NOMO-1 treated with DMSO at 0.1 percent for 48 hours (cell line): ENCODE measurements at regions not wholly inside any gene's neighbourhood (a gene's known extent, or its start where the extent isn't known, plus 50 kb on each side); places are given as distances from the start of the nearest gene placed in this dataset.
A peak's percentile ranks its signal among the peaks of the same experiment; 100 is the strongest.

Source experiments
- DNase-seq: peaks from one replicate; lab custom pipeline; 2025; ENCODE audit not compliant: unreplicated experiment; lab: John Stamatoyannopoulos, UW

GRCh38 chr21:30986965-30987364 lies 51.3 kb downstream of the KRTAP19-8 start:
- DNase-seq = no peak

GRCh38 chr21:30984889-30985288 lies 53.4 kb downstream of the KRTAP19-8 start:
- DNase-seq = no peak

- DNase-seq = no peak
Observed at GRCh38 chr21:30981403-30981802, 56.9 kb downstream of the KRTAP19-8 start.

GRCh38 chr21:30979054-30979453 lies 59.2 kb downstream of the KRTAP19-8 start:
- DNase-seq = no peak

- DNase-seq = no peak
Observed at GRCh38 chr21:30964283-30964682, 74.0 kb downstream of the KRTAP19-8 start.

GRCh38 chr21:30963502-30963901 lies 74.8 kb downstream of the KRTAP19-8 start:
- no peak for DNase-seq

- DNase-seq = peak; percentile 11
Observed at GRCh38 chr21:30962013-30962412, 76.3 kb downstream of the KRTAP19-8 start.

GRCh38 chr21:30958741-30959140 lies 77.4 kb upstream of the KRTAP11-1 start:
- DNase-seq = no peak

- no peak for DNase-seq
Observed at GRCh38 chr21:30957010-30957409, 75.6 kb upstream of the KRTAP11-1 start.

GRCh38 chr21:30953605-30954004 lies 72.2 kb upstream of the KRTAP11-1 start:
- DNase-seq = no peak

- DNase-seq = no peak
Observed at GRCh38 chr21:30947141-30947540, 65.8 kb upstream of the KRTAP11-1 start.

GRCh38 chr21:30943920-30944319 lies 62.5 kb upstream of the KRTAP11-1 start:
- no peak for DNase-seq

GRCh38 chr21:30943243-30943642 lies 61.9 kb upstream of the KRTAP11-1 start:
- DNase-seq = no peak

- no peak for DNase-seq
Observed at GRCh38 chr21:30942192-30942591, 60.8 kb upstream of the KRTAP11-1 start.

GRCh38 chr21:30936207-30936606 lies 54.8 kb upstream of the KRTAP11-1 start:
- no peak for DNase-seq

GRCh38 chr21:30935889-30936168 lies 54.4 kb upstream of the KRTAP11-1 start:
- no peak for DNase-seq

GRCh38 chr21:30935121-30935888 lies 53.9 kb upstream of the KRTAP11-1 start:
- no peak for DNase-seq

- no peak for DNase-seq
Observed at GRCh38 chr21:30932686-30933085, 51.3 kb upstream of the KRTAP11-1 start.
